Amygdala (tissue), 56 donors: ENCODE measurements at regions not wholly inside any gene's neighbourhood (a gene's known extent, or its start where the extent isn't known, plus 50 kb on each side); places are given as distances from the start of the nearest gene placed in this dataset.
"Not testable (repeated sequence)": the region's sequence is repeated elsewhere in the genome, so short reads cannot be mapped to it uniquely, and the experiment has no call there.

Source experiments
- DNase-seq, 56 donors: peaks; one replicate each; lab custom pipeline; 2025; lab: John Stamatoyannopoulos, UW

GRCh38 chr12:38016602-38017001 lies 300.0 kb upstream of the ALG10B start:
- no peak for DNase-seq

- no peak for DNase-seq
These were observed 290.7 kb upstream of the ALG10B start for GRCh38 chr12:38025916-38026315.

- no peak for DNase-seq
These were observed 263.5 kb upstream of the ALG10B start for GRCh38 chr12:38053113-38053512.

GRCh38 chr12:38053655-38054464 lies 262.7 kb upstream of the ALG10B start:
- DNase-seq = no peak

GRCh38 chr12:38056701-38057689 lies 259.6 kb upstream of the ALG10B start:
- no peak for DNase-seq

- DNase-seq = no peak
These were observed 216.9 kb upstream of the ALG10B start for GRCh38 chr12:38099686-38100085.

- no peak for DNase-seq
These were observed 214.8 kb upstream of the ALG10B start for GRCh38 chr12:38101753-38102152.

- DNase-seq = no peak
These were observed 214.4 kb upstream of the ALG10B start for GRCh38 chr12:38102197-38102596.

GRCh38 chr12:38110026-38110699 lies 206.4 kb upstream of the ALG10B start:
- no peak for DNase-seq

GRCh38 chr12:38113991-38114390 lies 202.6 kb upstream of the ALG10B start:
- DNase-seq = no peak

- no peak for DNase-seq
These were observed 199.6 kb upstream of the ALG10B start for GRCh38 chr12:38116968-38117367.

- no peak for DNase-seq
These were observed 197.9 kb upstream of the ALG10B start for GRCh38 chr12:38118632-38119031.

GRCh38 chr12:38120438-38120837 lies 196.1 kb upstream of the ALG10B start:
- no peak for DNase-seq

GRCh38 chr12:38123028-38123427 lies 193.5 kb upstream of the ALG10B start:
- DNase-seq = not testable (repeated sequence)

GRCh38 chr12:38123566-38124246 lies 192.9 kb upstream of the ALG10B start:
- DNase-seq = no peak

GRCh38 chr12:38124247-38125012 lies 192.1 kb upstream of the ALG10B start:
- DNase-seq = no peak

GRCh38 chr12:38132139-38132538 lies 184.4 kb upstream of the ALG10B start:
- DNase-seq = no peak

GRCh38 chr12:38137287-38137686 lies 179.3 kb upstream of the ALG10B start:
- no peak for DNase-seq

GRCh38 chr12:38137716-38138115 lies 178.9 kb upstream of the ALG10B start:
- no peak for DNase-seq
